Fibroblast of skin of left quadriceps (primary cell): ENCODE measurements at regions not wholly inside any gene's neighbourhood (a gene's known extent, or its start where the extent isn't known, plus 50 kb on each side); places are given as distances from the start of the nearest gene placed in this dataset.

Source experiments
- DNase-seq, 2 experiments: peaks; one replicate each; pipeline ENCODE4 v3.0.0-alpha.2; 2013; ENCODE audit warnings: low read depth in 2 of 2

DNA sequence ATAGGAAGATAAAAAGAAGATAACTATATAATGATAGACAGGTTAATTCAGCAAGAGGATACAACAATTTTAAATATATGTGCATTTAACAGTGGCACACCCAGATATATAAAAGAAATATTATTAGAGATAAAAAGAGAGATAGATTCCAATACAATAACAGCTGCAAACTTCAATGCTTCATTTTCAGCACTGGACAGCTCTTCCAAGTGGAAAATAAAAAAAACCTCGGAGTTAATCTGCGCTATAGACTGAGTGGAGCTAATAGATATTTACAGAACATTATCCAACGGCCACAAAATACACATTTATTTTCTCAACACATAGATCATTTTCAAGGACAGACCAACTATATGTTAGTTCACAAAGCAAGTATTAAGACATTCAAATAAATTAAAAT lies 1229.5 kb upstream of the CDH6 start:
- DNase-seq = no peak

DNA sequence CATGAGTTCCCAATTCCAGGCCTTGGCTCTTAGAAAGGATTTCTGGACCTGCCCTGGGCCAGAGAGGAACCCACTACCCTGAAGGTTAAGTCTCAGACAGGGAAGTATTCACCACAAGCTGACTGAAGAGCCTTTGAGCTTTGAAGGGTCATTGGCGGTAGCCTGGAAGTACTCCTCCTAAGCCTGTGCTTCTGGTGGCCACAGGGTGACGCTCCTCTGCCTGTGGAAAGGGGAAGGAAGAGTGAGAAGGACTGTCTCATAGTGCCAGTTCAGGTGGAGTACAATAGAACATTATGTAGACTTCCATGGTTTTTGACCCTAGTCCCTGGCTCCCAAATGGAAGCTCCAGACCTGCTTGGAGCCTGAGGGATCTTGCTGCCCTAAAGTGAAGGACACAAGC lies 1233.2 kb upstream of the CDH6 start:
- no peak for DNase-seq

DNA sequence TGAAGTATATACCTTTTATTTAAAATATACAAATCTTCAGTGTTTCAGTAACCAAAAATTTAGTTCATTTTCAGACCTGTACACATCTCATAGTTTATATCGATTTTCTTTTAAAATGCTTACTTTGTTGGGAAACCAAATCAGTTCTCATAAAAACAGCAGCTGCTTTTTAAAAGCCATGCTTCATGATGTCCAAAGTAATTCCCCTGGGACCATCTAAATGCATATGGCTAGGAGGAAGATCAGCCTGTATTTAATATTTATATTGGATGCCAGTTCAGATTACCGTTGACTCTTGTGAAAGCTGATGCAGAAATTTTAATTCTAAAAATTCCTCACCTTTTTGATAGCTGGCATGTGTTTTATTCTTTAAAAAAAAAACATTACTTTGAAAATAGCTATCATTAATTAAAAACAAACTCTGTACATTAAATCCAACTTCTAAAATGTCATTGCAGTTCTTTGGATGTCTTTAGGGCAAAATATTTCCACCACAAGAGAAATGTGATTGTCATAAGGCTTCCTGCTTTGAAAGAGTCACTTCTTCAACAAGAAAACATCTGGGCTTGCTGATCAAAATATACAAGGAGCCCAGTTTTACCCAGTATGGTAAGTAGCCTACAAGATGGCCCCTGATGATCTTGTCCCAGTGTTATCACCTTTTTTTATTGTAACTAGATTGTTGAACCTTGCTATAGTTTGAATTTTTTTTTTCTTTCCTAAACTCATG lies 1242.9 kb upstream of the CDH6 start:
- no peak for DNase-seq

DNA sequence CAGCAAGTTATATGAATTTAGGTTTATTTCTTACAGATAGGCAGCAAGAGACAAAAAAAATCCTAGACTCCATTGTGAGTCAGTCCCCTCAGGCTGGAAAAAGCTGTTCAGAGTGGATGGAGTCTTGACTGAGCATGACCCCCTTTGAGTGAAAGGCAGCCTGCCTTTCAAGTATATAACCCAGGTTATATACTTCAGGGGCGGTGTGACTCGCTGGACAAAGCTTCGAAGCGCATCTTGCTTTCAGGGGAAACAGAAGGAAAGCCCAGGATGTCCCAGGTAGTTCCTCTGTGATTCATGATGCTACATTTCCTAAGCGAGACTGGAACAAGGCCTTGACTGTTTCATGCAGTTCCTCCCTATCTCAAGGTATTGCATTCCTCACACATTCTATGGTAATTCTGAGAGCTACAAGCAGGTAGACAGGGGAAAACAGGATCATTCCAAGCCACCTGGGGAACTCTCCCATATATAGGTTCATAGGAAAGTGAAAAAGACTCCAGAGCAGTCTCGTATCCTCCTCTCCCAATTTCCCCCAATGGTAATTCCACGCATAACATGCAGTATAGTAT lies 1244.1 kb upstream of the CDH6 start:
- no peak for DNase-seq

DNA sequence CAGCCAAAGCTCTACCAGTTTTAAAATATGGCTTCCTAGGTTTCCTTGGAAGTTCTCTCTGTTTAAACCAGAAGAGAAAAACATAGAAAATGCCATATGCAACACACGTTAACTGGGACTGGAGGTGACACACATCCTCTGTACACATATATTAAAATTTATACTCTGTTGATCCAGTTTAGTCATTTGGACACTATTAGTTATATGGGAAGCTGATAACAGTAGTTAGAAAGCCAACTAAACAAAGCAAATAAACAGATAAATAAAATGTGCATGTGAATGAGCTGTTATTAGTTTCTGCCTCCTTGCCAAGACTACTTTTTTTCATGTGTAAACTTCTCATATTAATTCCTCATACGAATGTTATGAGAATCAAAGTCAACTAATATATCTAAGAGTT lies 1249.2 kb upstream of the CDH6 start:
- DNase-seq = no peak

DNA sequence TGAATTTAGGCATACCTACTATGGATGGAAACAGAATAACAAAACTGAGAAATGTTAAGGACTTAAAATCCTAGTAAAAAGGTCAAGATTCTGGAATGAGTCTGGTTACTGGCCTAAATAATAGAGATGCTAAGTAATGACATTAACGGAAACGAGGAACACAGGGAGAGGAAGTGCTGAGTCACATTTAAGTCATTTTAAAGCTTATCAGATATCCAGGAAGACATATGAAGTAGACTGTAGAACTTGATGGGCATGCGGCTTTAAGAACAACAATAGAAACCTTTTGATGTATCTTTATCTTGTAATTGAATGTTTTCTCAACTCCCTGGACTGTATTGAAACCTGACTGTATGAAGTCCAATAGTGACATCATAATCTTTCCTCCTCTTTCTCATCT lies 1251.4 kb upstream of the CDH6 start:
- no peak for DNase-seq

DNA sequence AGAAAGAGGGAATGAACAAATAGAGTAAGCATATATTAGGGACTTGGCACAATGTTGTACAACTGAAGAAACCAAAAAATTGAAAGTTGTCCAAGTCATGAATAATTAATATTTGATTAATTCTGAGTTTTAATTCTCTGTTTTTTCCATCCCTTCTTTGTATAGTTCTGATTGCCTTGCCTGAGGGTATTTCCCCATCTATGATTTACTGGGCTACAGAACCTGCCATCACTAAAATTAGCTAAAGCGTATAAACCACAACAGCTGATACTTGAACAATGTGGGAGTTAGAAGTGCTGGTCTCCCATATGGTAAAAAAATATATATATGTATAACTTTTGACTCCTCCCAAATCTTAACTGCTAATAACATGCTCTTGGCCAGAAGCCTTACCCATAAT lies 1253.5 kb upstream of the CDH6 start:
- DNase-seq = no peak

DNA sequence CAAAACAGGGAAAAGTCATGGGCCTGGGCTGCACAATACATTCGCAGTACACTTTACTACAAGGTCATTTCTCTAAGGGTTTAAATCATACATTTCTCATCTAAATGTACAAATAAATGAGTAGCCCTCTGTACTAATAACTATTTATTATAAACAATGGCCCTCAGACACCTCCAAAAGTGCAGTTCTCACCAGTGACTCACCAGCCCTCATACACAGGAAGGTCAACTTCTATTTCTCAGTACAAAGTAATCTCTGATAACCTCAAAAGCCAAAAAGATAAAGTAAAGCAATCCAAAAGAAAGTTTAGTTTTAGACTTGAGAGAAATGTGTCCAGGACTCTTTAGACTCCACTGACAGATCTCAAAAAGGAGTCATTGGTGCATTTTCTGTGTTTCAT lies 1258.1 kb upstream of the CDH6 start:
- DNase-seq = no peak

DNA sequence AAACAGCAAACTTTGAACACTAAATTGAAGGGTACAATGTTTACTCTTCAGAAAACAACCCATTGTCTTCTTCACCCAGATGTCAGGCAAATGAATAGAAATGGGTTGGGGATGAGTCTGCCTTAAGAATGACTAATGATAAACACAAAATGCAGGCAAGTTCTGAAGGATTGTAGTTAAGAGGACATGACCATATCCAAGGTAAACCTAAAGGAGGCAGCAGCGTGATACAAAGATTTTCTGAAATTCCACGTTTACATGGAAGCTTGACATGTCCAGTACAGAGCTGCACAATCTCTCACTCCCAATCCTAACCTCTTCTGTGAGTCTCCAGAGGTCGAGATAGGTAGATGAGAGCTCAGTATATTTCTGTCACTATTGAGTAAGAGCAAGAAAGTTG lies 1263.2 kb upstream of the CDH6 start:
- DNase-seq = no peak

DNA sequence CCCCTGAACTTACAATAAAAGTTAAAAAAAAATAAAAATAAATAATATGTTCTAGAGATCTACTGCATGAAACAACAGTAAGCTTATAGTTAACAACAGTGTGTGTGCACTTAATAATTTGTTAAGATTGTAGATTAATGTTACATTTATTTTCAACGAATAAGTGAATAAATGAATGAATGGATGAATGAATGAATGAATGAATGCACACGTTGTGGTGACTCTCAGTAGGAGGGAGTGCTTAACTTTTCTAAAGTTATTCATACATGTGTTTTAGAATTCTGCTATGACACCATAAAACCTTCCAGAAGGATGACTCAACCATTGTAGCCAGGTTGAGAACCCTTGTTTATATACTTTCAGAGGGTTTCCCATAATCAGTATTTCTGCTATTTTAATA lies 1269.4 kb upstream of the CDH6 start:
- DNase-seq = no peak

DNA sequence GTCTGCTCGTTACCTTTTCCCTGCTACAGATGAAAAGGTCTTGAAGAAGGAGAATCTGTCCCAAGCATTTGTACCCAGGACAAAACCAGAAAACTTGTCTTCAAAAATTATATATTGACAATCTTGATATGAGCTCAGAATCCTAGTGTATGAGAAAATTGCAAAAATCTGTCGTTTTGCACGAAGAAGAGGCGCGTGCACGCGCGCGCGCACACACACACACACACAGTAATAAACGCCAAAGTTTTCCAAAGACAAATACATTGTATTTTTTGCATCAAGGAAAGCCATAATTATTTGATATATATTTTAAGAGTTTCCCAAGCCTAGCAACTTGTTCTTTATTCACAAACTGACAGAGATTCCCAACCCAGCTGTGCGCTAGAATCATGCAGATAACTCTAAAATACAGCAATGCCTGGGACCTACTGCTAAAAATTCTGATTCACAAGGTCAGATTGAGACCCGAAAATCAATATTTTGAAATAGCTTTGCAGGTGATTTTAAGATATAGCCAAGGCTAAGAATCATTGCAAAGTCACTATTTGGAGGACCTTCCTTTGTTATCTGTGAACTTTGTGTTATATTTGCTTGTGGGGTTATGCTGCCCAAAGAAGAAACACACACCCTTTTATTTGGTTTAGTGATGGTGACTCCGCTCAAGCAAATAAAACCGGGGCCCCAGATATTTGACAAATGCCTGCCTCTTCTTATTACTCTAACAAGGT lies 1287.7 kb upstream of the CDH6 start:
- DNase-seq = no peak

DNA sequence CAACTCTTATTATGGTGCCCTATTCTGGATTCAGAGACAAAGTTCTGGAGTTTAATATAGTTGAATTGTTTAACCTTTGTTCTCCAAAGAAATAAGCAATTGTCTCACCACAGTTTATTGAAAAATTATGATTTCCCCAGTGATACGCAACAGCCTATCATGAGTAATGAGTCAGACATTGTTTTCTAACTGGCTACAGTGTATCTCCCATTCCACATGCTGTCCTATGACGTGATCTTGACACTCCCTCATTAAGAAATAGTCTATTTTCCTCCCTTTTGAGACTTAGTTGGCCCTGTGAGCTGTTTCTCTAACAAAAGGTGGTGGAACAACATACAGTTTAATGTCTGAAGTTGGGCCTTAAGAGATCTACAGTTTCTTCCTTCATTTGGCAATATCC lies 1290.6 kb upstream of the CDH6 start:
- no peak for DNase-seq

DNA sequence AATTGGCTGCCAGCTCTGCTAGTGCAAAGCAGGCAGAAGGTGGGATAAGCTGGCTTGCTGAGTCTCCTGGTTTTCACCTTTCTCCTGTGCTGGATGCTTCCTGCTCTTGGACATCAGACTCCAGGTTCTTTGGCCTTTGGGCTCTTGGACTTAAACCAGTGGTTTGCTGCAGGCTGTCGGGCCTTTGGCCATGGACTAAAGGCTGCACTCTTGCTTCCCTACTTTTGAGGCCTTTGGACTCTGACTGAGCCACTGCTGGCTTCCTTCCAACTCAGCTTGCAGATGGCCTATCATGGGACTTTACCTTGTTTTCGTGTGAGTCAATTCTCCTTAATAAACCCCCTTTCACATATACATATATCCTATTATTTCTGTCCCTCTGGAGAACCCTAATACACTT lies 1293.9 kb upstream of the CDH6 start:
- no peak for DNase-seq

DNA sequence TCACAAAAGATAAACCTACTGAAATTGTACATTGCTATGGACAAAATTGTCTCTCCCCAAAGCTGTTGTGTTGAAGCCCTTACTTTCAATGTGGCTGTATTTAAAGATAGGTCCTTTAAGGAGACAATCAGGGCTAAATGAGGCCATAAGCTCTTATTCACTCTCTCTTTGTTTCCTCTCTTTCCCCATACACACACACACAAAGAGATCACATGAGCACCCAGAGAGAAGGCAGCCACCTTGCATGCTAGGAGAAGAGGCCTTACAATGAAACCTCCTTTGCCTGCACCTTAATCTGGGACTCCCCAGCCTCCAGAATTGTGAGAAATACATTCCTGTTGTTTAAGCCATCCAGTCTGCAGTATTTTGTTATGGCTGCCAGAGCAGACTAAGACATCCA lies 1295.6 kb upstream of the CDH6 start:
- no peak for DNase-seq

DNA sequence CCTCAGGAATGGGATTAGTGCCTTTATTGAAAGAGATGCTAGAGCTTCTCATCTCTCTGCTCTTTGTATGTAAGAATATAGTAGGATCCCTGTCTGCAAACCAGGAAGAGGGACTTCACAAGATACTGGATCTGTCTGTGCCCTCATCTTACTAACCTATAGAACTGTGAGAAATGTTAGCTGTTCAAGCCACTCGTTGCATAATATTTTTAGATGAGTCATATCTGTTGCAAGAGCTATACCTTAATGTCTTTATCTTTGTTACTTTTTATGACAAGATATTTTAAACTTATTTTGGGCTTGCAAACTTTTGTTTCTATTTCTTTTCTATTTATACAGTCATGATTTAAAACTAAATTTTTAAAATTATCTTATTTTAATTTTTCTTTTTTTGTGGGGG lies 1296.8 kb upstream of the CDH6 start:
- no peak for DNase-seq

DNA sequence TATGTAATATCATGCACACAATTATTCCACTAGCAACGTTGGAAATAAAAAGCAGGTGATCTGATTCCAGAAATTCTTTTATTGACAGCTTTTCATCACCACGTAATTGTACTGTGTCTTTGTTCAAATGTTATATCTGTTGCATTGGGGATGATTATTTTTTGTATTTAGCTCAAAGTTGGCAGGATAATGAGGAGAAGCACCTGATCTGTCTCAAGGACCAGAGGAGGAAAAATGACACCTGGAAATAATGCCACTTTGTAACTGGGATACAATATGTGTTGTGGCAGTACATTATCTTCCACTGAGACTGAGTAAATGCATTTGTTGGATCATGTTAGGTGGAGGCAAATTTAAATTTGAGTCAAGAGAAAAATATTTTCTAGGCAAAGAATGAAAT lies 1298.8 kb upstream of the CDH6 start:
- no peak for DNase-seq

DNA sequence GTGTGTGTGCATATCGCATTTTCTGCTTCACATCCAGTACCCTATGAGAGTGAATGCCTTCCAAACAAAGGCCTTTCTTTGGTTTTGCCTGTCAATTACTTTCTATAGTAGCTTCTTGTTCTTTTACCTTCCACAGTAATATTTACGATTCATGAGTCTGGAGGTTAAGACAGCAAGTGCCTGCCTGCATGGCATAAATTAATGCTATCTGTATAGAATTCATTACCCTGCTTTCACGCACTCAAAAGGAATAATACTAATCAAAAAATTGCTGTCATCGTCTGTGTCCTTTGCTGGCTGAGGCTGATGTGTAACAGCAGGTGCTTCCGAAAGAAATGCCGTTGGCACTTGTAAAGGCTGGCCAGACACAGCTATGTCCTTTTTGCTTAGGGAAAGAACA lies 1304.4 kb upstream of the CDH6 start:
- no peak for DNase-seq

DNA sequence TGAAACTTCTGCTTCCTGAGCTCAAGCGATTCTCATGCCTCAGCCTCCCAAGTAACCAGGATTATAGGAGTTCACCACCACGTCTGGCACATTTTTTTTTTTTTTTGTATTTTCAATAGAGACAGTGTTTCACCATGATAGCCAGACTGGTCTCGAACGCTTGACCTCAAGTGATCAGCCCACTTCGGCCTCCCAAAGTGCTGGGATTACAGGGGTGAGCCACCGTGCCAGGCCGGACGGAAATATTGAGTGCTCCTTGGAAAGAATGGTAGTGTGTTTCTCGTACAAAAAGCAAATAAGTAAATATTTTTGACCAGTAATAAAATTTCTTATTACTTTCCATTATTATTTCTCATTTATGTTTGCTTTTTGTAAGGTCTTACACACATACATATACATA lies 1307.9 kb upstream of the CDH6 start:
- no peak for DNase-seq

DNA sequence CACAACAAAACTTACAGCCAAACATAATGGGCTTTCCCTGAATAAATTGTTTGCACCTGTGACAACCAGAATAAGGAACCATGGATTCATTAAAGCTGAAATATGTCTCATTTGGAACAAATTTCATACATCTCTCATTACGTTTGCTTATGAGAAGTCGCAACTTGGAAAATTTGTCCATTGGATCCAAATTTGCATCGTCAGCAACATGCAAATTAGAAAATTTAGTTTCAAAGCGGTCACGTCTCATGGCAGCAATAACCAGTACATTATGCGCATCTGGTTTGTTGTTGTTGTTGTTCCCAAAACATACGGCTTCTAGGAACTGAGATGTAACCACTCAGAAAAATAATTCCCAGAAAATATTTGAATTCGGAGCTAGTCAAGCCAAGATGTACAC lies 1311.5 kb upstream of the CDH6 start:
- DNase-seq = no peak

DNA sequence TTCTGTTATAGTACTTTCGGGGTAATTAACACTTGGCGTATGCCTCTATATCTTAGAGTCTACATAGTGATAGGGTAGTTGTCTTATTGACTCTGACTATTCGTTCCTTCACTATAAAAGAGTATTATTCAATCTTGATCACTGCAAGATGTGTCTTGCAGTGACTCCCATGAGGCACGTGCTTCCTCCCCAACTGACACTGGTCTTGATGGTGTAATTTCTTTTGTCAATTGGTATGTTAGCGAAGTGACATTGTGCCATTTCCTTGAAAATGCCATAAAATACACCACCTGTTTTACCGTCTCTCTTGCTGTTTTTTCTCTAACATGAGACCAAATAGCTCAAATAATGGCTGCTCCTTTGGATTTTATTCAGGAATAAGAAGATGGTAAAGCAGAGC lies 1314.1 kb upstream of the CDH6 start:
- no peak for DNase-seq

DNA sequence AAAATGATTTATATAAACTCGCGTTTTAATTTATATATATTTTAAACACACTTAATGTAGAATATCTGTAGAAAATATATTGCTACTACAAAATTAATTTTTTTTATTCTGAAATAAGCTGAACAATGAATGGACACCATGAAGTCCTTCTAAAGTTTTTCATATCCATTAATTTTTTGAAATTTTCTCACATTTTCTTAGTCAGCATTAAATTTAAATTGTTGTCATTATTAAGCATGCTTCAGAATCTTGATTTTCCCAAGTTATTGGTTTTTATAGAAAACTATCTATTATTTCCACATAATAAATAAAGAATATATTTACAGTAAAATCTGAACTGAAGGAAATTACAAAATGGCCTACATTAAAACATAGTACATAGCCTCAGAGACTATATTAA lies 1314.9 kb upstream of the CDH6 start:
- DNase-seq = no peak

DNA sequence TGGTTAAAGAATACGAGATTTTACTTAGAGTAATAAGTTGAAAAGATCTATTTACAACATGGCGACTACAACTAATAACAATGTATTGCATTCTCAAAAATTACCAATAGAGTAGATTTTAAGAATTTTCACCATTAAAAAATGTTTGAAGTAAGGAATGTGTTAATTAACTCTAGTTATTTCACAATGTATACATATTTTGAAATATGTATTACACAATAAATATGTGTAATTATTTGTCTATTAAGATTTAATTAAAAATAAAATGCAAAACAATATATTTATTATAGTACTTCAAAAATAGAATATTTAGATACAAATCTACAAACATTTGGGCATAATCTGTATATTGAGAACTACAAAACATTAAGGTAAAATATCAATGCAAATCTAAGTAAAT lies 1326.3 kb upstream of the CDH6 start:
- no peak for DNase-seq

DNA sequence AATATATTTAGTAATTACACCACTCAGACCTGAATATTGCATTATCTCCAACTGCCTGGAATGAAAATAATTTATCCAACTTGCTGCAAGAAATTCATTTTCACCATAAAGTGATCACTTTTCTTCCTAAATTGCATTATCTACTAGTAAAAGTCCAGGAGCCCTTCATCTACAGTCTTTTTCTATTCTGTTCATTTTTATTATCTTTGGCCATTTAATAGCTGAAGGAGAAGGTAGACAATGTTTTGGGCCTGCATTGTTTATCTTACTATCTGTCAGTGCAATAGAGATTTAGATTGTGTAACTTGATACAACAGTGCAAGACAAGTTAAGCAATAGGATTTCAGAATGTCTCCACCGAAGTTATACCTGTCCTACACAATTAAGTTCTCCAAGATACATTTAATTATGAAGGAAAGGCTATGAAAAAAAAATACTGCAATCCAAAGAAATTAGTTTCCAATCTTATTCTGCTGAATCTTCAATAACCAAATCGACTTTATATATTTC lies 1339.7 kb upstream of the CDH6 start:
- DNase-seq = no peak
